GM12878 (cell line): ENCODE measurements at regions not wholly inside any gene's neighbourhood (a gene's known extent, or its start where the extent isn't known, plus 50 kb on each side); places are given as distances from the start of the nearest gene placed in this dataset.

Experiments
- ATAC-seq: fragments of 200-7000 bp; cut with Tn5 transposase; 3 replicates; pipeline ENCODE4 v1.9.1; 2020; ENCODE audit warnings: mild to moderate bottlenecking, moderate library complexity
- BruUV-seq: library from RNA; stranded (reverse); fragments of 400-500 nt; replicated peaks from 2 replicates; lab custom pipeline; 2021; lab: Mats Ljungman, UMichigan
- CTCF ChIA-PET: fragments of 300-600 bp; sonication (Branson Sonifier 250); formaldehyde crosslinking; extraction: SDS; loops from one replicate; lab custom pipeline; 2021; ENCODE audit warnings: inconsistent platforms; lab: Yijun Ruan, JAX
- POLR2A ChIA-PET: fragments of 350-600 bp; formaldehyde crosslinking; extraction: SDS; loops from one replicate; lab custom pipeline; 2021; ENCODE audit warnings: inconsistent platforms; lab: Charles Lee
- RAD21 ChIA-PET: fragments of 300-600 bp; sonication (Branson Sonifier 250); formaldehyde crosslinking; loops from one replicate; lab custom pipeline; 2023; ENCODE audit warnings: antibody characterized with exemption; ENCODE audit not compliant: unreplicated experiment; lab: Charles Lee
- SMC1A ChIA-PET: fragments of 300-600 bp; sonication (Branson Sonifier 250); formaldehyde crosslinking; loops from one replicate; lab custom pipeline; 2023; ENCODE audit not compliant: unreplicated experiment, uncharacterized antibody; lab: Charles Lee
- DNase-seq: peaks from one replicate; pipeline ENCODE4 v3.0.0-alpha.2; 2011; ENCODE audit warnings: low read depth, low spot score
- FAIRE-seq: peaks from 3 replicates; lab custom pipeline; 2011; peaks lifted over from hg19 to GRCh38; lab: Jason Lieb, UNC
- H2AFZ ChIP-seq: 2 replicates; pipeline ENCODE4 v1.6.0; 2011; ENCODE audit warnings: low read depth, low read length, control low read depth; ENCODE audit not compliant: control insufficient read depth
- H3K27ac ChIP-seq: 2 replicates; pipeline ENCODE4 v1.5.1; 2011; ENCODE audit warnings: control low read depth; ENCODE audit not compliant: control insufficient read depth, insufficient read depth
- H3K27me3 ChIP-seq, 2 experiments: replicated peaks in 1 of 2; 2 replicates each; pipeline versions ENCODE4 v1.6.0 to v1.6.1; 2011; ENCODE audit warnings: low read length in 1 of 2; ENCODE audit not compliant: control insufficient read depth in 2 of 2, insufficient read depth in 2 of 2
- H3K36me3 ChIP-seq, 2 experiments: 2 replicates each; pipeline ENCODE4 v1.5.1; 2011; ENCODE audit warnings: low read length in 1 of 2; ENCODE audit not compliant: control insufficient read depth in 2 of 2, insufficient read depth in 2 of 2
- H3K4me1 ChIP-seq: 2 replicates; pipeline ENCODE4 v1.6.1; 2011; ENCODE audit warnings: mild to moderate bottlenecking, low read length, moderate library complexity, mixed read lengths; ENCODE audit not compliant: control insufficient read depth, insufficient read depth
- H3K4me2 ChIP-seq: 2 replicates; pipeline ENCODE4 v1.6.0; 2011; ENCODE audit warnings: control low read depth; ENCODE audit not compliant: control insufficient read depth, insufficient read depth
- H3K4me3 ChIP-seq: fragments of 200-600 bp; sonication (generic); 2 replicates; pipeline ENCODE4 v1.5.1; 2016
- H3K79me2 ChIP-seq: 2 replicates; pipeline ENCODE4 v1.6.0; 2011; ENCODE audit warnings: low read length; ENCODE audit not compliant: control insufficient read depth, insufficient read depth
- H3K9ac ChIP-seq: 2 replicates; pipeline ENCODE4 v1.8.0; 2011; ENCODE audit warnings: low read length, control low read depth, mixed read lengths; ENCODE audit not compliant: control insufficient read depth, insufficient read depth
- H3K9me3 ChIP-seq: replicated peaks from 3 replicates; pipeline ENCODE4 v1.5.1; 2011; ENCODE audit warnings: mild to moderate bottlenecking, low read length; ENCODE audit not compliant: control insufficient read depth, insufficient read depth
- H4K20me1 ChIP-seq: 2 replicates; pipeline ENCODE4 v1.6.0; 2011; ENCODE audit not compliant: control insufficient read depth, insufficient read depth
- BACH1 ChIP-seq: fragments of 450-650 bp; IDR thresholded peaks from 2 replicates; pipeline ENCODE4 v1.6.1; 2017; ENCODE audit warnings: mild to moderate bottlenecking, borderline replicate concordance
- BRCA1 ChIP-seq: IDR thresholded peaks from 2 replicates; pipeline ENCODE4 v1.6.1; 2011; ENCODE audit warnings: low read depth, low read length, improper control_type of control experiment
- CBX3 ChIP-seq: fragments of 200-600 bp; sonication (generic); IDR thresholded peaks from 2 replicates; pipeline ENCODE4 v1.6.1; 2016; ENCODE audit warnings: low read depth, borderline replicate concordance
- HDAC6 ChIP-seq: fragments of 200-600 bp; sonication (generic); IDR thresholded peaks from one replicate; pipeline ENCODE4 v1.8.0; 2017; ENCODE audit warnings: antibody characterized with exemption; ENCODE audit not compliant: unreplicated experiment
- NKRF ChIP-seq: fragments of 450-650 bp; conservative IDR thresholded peaks from 2 replicates; pipeline ENCODE4 v1.6.1; 2017; ENCODE audit warnings: mild to moderate bottlenecking, moderate library complexity
- PRDM15 ChIP-seq: fragments of 450-650 bp; formaldehyde crosslinking; IDR thresholded peaks from 2 replicates; pipeline ENCODE4 v1.4.0; 2020; ENCODE audit warnings: mild to moderate bottlenecking, moderate library complexity
- RCOR1 ChIP-seq: conservative IDR thresholded peaks from 2 replicates; pipeline ENCODE4 v1.6.1; 2012; ENCODE audit warnings: low read depth, low read length, improper control_type of control experiment
- RUNX3 ChIP-seq: IDR thresholded peaks from 2 replicates; pipeline ENCODE4 v1.6.1; 2012; ENCODE audit warnings: low read length, inconsistent platforms
- TBL1XR1 ChIP-seq: IDR thresholded peaks from 2 replicates; pipeline ENCODE4 v1.6.1; 2012; ENCODE audit warnings: low read depth, low read length, improper control_type of control experiment
- YY1 ChIP-seq: IDR thresholded peaks from 2 replicates; pipeline ENCODE4 v1.6.1; 2011; ENCODE audit warnings: low read depth, mild to moderate bottlenecking, low read length
- ZNF207 ChIP-seq: fragments of 450-650 bp; IDR thresholded peaks from 2 replicates; pipeline ENCODE4 v1.6.1; 2014; ENCODE audit warnings: antibody characterized with exemption, mild to moderate bottlenecking, borderline replicate concordance
- ZNF274 ChIP-seq: IDR thresholded peaks from one replicate; pipeline ENCODE4 v1.8.0; 2011; ENCODE audit not compliant: insufficient read length, insufficient read depth
- ZNF687 ChIP-seq: fragments of 450-650 bp; IDR thresholded peaks from 2 replicates; pipeline ENCODE4 v1.6.1; 2017; ENCODE audit warnings: mild to moderate bottlenecking, moderate library complexity
- ZZZ3 ChIP-seq: IDR thresholded peaks from 2 replicates; pipeline ENCODE4 v1.6.1; 2011; ENCODE audit warnings: low read depth; ENCODE audit not compliant: control insufficient read depth, insufficient read length
- WGBS: methylation state at CpG from one replicate; pipeline ENCODE4 v1.1.6; 2016; ENCODE audit warnings: low lambda C conversion rate; ENCODE audit not compliant: insufficient replicate concordance, insufficient coverage; ENCODE audit errors: missing lambda C conversion rate; 5-methylcytosine and 5-hydroxymethylcytosine counted together
- in situ Hi-C: fragments of 300-500 bp; cut with MboI; formaldehyde crosslinking; loops from 9 replicates; pipeline ENCODE4 v1.14.3; 2018; ENCODE audit warnings: mixed read lengths
- intact Hi-C: fragments of 100-400 bp; cut with micrococcal nuclease; formaldehyde crosslinking; loops from one replicate; pipeline ENCODE4 v1.14.2; 2022; ENCODE audit not compliant: unreplicated experiment

GRCh38 chr1:38555594-38555993, 304.0 kb downstream of the RRAGC start (continued):
- peak; percentile 51 for TF ChIP-seq RUNX3

GRCh38 chr1:38555130-38555529, 304.4 kb downstream of the RRAGC start:
- H3K27me3 ChIP-seq, result no peaks in the 10 kb centered on the region
- H3K9ac ChIP-seq, result no peak overlapping the region
- no peak overlapping the region for H3K27ac ChIP-seq
- no peak for ATAC-seq
- no peak for FAIRE-seq
- H4K20me1 ChIP-seq, result no peaks in the 10 kb centered on the region
- no TSS peak for BruUV-seq
- SMC1A ChIA-PET, result interaction anchor here (1.0 to 1.2 kb wide), 3 partner anchors 15 to 527 kb away, joined by 3 to 4 read pairs (median 3); no protein-coding TSS in a partner anchor
- H3K4me1 ChIP-seq, result peaks cover 30% of the 10 kb centered on the region
- H3K79me2 ChIP-seq, result no peaks in the 10 kb centered on the region; the same call in 1 of the 2 replicates
- no peaks in the 10 kb centered on the region for H3K9me3 ChIP-seq
- no peak for DNase-seq
- H3K36me3 ChIP-seq, result no peaks in the 10 kb centered on the region
- H2AFZ ChIP-seq, result no peak overlapping the region
- H3K4me3 ChIP-seq, result no peak overlapping the region
- RAD21 ChIA-PET, result interaction anchor here (1.1 to 1.6 kb wide), 2 partner anchors 28 to 81 kb away, joined by 4 read pairs; no protein-coding TSS in a partner anchor
- in situ Hi-C loops (no loop called here), intact Hi-C loops (no loop called here)
- CTCF ChIA-PET, result interaction anchor here (0.7 kb wide), 2 partner anchors 14 to 51 kb away, joined by 3 to 4 read pairs; no protein-coding TSS in a partner anchor
- no peak overlapping the region for H3K4me2 ChIP-seq
- POLR2A ChIA-PET, result interaction anchor here (1.0 kb wide), 1 partner anchor 28 kb away, joined by 3 read pairs; no protein-coding TSS in a partner anchor
- 96% methylated on average over 3 of the region's 3 CpGs for WGBS
- TF ChIP-seq TBL1XR1 (no peak), ZNF274 (no peak), NKRF (no peak), YY1 (no peak), BACH1 (no peak), HDAC6 (no peak), RCOR1 (no peak), BRCA1 (no peak), ZNF687 (no peak), ZZZ3 (no peak), ZNF207 (no peak), CBX3 (no peak), PRDM15 (CRISPR knock-in tag) (no peak)
